ENCODE measurements at regions not wholly inside any gene's neighbourhood (a gene's known extent, or its start where the extent isn't known, plus 50 kb on each side); places are given as distances from the start of the nearest gene placed in this dataset.
"Not testable (repeated sequence)": the region's sequence is repeated elsewhere in the genome, so short reads cannot be mapped to it uniquely, and the experiment has no call there.

DNA sequence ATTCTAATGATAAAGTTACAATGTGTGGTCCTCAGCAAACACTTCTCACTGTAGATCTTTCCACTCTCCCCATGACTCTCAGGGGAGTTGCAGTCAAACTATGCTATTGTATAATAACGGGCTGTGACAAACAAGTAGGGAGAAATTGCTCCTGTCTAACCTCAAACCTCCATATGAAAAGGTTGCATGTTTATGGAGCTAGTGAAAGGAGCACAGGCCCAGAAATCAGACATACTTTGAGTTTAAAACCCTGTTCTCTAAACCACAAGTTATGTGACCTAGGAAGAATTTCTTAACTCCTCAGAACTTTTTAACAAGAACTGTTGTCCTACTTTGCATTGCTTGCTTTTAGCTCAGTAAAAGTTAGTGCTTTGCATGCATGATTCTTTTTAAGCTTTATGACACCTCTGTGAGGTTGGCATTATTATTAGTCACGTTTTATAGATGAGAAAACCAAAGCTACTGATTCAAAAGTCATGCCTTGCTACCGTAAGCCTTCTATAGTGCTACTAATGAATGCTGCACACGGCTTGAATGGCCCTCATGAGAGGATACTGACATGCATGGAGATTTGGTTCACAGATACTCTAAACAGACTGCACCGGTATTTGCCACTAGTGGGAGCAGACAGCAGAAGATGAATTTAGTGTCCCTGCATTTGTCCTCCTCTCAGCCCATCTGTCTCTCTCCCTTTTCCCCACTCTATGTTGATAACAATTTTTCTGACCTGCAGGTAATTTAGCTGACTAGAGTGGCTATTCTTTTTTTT lies 129.5 kb upstream of the PCGF5 start:
- DNase-seq, result no peak

DNA sequence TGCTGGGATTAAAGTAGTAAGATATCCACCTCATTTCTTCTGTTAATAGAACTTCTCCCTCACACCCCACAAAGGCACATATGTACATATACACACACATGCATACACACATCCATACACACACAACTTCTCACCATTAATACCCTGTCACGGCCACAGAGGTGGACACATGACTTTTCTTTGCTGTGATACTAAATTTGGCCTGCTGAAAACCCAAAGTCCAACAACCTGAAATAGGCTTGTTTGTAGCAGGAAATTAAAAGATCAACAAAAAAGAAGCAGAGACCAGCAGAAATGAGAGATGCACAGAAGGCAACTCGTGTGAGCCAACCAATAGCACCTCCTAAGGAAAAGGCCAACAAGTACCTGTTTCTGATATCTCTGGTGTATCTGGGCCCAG lies 128.7 kb upstream of the PCGF5 start:
- DNase-seq, result no peak

DNA sequence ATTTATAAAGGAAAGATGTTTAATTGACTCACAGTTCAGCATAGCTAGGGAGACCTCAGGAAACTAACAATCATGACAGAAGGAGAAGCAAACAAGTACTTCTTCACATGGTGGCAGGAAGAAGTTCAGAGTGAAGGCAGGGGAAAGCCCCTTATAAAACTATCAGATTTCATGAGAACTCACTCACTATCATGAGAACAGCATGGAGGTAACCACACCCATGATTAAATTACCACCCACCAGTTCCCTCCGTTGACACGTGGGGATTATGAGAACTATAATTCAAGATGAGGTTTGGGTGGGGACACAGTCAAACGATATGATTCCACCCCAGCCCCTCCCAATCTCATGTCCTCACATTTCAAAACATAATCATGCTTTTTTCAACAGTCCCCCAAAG lies 124.2 kb upstream of the PCGF5 start:
- DNase-seq, result no peak

DNA sequence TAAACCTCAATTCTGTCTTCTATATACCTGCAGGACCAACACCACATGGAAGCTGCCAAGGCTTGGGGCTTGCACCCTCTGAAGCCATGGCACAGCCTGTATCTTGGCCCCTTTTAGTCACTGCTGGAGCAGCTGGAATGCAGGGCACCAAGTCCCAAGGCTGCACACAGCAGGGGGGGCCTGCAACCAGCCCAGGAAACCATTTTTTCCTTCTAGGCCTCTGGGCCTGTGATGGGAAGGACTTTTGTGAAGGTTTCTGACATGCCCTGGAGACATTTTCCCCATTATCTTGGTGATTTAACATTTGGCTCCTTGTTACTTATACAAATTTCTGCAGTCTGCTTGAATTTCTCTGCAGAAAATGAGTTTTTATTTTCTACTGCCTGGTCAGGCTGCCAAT lies 123.2 kb upstream of the PCGF5 start:
- no peak for DNase-seq

GRCh38 chr10:91098021-91098420 lies 122.4 kb upstream of the PCGF5 start:
- DNase-seq, result not testable (repeated sequence)

DNA sequence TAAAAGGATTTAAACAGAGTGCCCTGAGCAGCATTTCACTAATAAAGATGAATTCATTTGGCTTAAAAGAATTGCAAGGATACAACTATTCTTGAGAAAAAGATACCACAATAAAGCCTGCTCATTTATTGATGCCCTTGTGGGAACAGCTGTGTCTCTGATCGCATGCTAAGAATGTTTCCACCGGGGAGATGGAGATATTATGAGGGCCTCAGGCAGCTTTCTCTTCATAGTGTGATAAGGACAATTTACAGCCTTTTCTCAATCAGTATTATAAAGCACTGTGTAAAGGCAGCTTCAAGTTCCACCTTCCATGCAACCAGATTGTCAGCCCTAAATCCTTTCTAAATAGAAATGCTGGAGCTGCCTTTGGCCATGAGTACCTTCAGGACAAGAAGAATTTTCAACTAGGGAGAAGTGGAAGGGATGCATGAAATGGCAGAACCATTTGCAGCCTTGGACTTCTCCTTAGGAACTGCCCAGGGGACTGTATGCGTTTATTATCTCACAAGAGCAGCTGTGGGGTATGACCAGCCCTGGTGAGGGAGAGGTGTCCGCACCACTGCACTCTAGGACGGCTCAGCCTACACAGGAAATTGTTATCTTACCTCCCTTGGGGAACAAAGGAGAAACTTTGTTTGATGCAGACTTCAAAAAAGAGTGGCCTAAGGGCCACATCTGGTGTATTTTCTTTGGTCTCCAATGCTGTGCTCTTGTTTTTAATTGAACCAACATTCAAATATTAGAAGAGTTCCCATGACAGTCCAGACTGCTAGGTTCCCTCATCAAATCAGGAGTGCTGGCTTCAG lies 116.9 kb upstream of the PCGF5 start:
- DNase-seq, result peak; percentile 18

GRCh38 chr10:91104193-91105041 lies 116.0 kb upstream of the PCGF5 start:
- no peak for DNase-seq

- DNase-seq, result no peak
These were observed 115.2 kb upstream of the PCGF5 start for GRCh38 chr10:91105269-91105668.

DNA sequence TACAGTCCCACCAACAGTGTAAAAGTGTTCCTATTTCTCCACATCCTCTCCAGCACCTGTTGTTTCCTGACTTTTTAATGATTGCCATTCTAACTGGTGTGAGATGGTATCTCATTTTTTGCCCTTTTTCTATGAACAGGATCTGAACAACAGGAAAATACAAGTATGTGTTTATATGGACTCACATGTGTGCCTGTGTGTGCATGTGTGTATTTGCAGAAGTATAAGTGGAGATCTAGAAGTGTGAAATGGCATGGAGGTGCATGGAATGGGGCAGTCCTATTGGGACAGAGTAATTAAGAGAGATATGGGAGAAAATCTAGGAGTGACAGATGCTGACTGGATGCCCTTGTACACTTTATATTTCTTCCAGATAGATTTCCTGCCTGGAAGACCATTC lies 111.6 kb upstream of the PCGF5 start:
- no peak for DNase-seq

GRCh38 chr10:91111060-91111459 lies 109.4 kb upstream of the PCGF5 start:
- DNase-seq, result no peak

DNA sequence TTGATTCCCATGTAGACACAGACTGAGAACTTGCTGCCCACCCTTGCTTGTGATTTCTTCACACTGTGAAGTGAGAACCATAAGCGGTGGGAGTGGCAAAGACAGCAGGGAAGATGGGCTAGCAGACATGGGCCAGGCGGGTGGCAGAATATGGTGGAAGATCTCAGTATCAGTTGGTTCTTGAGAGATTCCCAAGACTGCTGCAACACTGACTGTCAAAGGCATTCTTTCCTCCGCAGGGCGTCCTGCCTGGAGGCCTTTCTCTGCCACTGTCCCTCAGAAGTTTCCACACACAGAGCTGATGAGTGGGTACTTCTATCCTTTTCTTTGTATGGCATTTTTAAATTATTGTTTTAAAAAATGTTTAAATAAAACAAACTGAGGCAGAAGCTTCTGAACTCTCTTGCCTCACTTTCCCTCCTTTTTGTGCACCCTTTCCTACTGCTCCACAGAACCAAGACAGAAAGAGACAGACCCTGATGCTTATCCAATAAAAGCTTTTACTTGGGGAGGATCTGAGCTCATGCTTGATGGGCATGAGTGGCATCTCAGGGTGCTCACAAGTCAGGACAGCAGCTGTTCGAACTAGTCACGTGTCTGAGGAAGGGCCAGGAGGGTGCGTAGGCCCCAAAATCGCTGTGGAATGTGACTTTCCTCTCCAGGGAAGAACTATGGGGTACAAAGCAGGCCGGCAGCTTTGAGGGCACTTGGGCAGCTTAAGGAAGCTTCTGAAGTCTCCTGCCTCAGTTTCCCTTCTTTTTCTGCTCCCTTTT lies 104.7 kb upstream of the PCGF5 start:
- DNase-seq, result no peak

GRCh38 chr10:91117505-91117904 lies 103.0 kb upstream of the PCGF5 start:
- DNase-seq, result no peak

GRCh38 chr10:91120348-91120747 lies 100.1 kb upstream of the PCGF5 start:
- no peak for DNase-seq

DNA sequence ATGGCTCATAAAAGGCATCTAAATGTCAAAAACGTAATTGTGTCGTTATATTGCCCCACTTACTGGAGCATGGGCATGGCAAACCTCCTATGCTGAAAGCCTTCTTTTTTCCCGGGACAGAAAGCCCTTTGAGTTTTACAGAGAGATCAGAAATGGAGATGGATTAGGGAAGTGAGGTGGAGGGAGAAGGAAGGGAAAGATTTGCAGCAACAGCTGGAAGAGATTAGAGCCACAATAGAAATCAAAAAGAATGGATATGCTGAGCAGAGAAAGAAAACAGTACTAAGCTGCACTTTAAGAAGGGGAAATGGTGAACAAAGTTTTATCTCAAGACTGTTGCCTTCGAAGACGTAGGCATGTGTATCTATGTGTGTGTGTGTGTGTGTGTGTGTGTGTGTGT lies 97.2 kb upstream of the PCGF5 start:
- no peak for DNase-seq

- no peak for DNase-seq
These were observed 96.4 kb upstream of the PCGF5 start for GRCh38 chr10:91124016-91124415.

DNA sequence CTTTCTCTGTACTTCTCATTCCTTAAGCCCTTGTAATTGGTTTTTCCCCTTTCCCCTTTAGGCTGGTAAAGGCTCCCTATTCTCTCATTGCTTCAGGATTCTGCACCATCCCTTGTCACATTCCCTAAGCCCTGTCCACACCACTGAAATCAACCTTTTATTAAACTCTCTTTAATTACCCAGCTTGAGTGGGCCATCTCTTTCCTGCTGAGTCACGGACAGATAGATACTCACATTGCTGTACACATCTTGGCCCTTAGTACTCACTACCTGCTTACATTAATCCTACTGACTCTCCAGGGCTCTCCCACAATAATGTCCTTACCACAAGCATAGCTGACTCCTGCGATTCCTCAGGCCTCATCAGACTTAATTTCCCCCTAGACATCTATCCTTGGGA lies 94.0 kb upstream of the PCGF5 start:
- DNase-seq, result no peak

DNA sequence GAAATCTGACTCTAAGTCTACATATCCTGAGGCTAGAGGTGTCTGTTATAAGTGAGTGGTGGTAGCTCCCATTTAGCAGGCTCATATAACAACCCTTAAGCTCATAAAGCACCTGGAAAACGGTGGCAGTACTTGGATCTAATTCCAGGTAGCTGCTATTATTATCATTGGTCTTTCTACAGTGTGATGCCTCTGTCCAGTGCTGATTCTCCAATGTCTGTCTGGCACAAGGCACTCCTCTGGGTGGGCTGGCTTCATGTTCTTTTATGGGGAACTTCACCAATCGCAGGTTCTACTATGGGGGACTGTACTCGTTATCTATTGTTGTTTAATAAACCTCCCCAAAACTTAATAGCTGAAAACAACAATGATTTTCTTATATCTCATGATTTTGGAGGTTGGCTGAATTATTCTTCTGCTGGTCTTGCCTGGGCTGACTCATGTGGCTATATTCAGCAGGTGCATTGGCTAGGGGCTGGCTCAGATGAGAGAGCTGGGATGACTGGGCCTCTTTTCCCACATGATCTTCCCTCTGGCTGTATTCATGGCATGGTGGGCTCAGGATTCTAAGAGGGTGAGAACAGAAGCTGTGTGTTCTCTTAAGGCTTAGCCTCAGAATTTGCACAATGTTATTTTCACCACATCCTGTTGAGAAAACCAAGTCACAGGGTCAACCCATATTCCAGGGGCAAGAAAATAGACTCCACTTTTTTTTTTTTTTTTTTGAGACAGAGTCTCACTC lies 93.0 kb upstream of the PCGF5 start:
- no peak for DNase-seq

- no peak for DNase-seq
These were observed 85.3 kb upstream of the PCGF5 start for GRCh38 chr10:91135113-91135512.

DNA sequence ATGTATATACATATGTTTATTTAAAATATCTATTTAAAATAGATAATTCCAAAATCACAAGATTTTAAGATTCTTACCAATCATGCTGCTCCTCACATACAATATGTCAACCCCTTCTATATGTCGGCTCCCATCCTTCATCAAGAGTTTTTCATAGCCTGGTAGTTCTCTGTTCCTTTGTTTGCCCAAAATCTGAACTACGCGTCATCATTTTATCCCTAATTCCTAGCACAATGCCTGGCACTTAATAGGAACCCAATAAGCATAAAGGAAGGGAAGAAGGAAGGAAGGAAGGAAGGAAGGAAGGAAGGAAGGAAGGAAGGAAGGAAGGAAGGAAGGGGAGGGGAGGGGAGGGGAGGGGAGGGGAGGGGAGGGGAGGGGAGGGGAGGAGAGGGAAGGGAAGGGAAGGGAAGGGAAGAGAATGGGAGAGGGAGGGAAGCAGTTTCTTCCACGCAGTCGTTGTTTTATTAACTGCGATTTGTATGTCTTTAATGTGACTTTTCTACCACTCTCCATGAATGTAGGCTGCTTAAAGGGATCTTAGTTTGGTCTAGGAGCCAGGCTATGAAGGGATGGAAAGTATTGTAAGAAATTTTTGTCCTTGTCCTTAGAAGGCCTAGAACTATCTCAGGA lies 83.3 kb upstream of the PCGF5 start:
- no peak for DNase-seq

GRCh38 chr10:91137822-91138221 lies 82.6 kb upstream of the PCGF5 start:
- DNase-seq, result no peak

DNA sequence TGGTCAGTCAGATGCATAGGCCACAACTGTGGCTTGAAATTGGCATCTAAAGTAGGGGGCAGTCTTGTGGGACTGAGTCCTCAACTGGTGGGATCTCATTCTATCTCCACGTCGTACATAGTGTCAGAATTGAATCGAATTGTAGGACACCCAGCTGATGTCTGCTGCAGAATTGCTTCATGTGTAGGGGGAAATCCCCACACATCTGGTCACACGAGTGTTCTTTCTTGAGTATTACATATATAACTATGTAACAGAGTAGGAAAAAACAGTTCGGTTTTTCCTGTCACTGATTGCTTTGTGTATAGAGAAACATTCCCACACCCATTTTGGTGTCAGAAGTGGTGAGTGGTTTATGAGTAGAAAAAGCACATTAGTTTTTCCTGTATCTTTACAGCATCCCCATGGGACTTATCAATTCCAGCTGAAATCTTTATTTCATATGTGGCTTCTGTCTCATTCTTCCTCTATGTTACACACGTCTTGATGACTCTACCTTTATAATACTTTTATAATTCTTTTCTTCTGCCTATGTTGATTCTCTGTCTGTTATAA lies 79.4 kb upstream of the PCGF5 start:
- DNase-seq, result no peak

Data from right kidney (tissue), 1 donor.